Astrocyte (in vitro differentiated cells and primary cell): ENCODE measurements at regions not wholly inside any gene's neighbourhood (a gene's known extent, or its start where the extent isn't known, plus 50 kb on each side); places are given as distances from the start of the nearest gene placed in this dataset.

Experiments
- DNase-seq: peaks from one replicate; pipeline ENCODE4 v3.0.0-alpha.2; 2010; ENCODE audit warnings: low read depth
- FAIRE-seq: peaks from 2 replicates; lab custom pipeline; 2011; peaks lifted over from hg19 to GRCh38; lab: Jason Lieb, UNC
- H2AFZ ChIP-seq: 2 replicates; pipeline ENCODE4 v1.6.0; 2012; ENCODE audit warnings: low read depth, low read length, inconsistent platforms
- H3K27ac ChIP-seq: 2 replicates; pipeline ENCODE4 v1.5.1; 2011; ENCODE audit warnings: low read depth, low read length, inconsistent platforms
- H3K27me3 ChIP-seq: 2 replicates; pipeline ENCODE4 v1.6.0; 2011; ENCODE audit warnings: low read length, inconsistent platforms; ENCODE audit not compliant: insufficient read depth
- H3K36me3 ChIP-seq: 2 replicates; pipeline ENCODE4 v1.5.1; 2011; ENCODE audit warnings: low read length, inconsistent platforms; ENCODE audit not compliant: insufficient read depth
- H3K4me1 ChIP-seq: 2 replicates; pipeline ENCODE4 v1.5.1; 2011; ENCODE audit warnings: low read length, inconsistent platforms; ENCODE audit not compliant: insufficient read depth
- H3K4me2 ChIP-seq: 2 replicates; pipeline ENCODE4 v1.6.0; 2012; ENCODE audit warnings: low read length, inconsistent platforms
- H3K4me3 ChIP-seq: 2 replicates; pipeline ENCODE4 v1.5.1; 2011; ENCODE audit warnings: low read depth, mild to moderate bottlenecking, low read length, inconsistent platforms; ENCODE audit not compliant: insufficient read depth
- H3K79me2 ChIP-seq: 2 replicates; pipeline ENCODE4 v1.6.0; 2012; ENCODE audit warnings: mild to moderate bottlenecking, low read length, inconsistent platforms; ENCODE audit not compliant: insufficient read depth
- H3K9ac ChIP-seq: 2 replicates; pipeline ENCODE4 v1.6.0; 2012; ENCODE audit warnings: mild to moderate bottlenecking, low read length, inconsistent platforms
- H3K9me3 ChIP-seq: 2 replicates; pipeline ENCODE4 v1.5.1; 2012; ENCODE audit warnings: low read depth, mild to moderate bottlenecking, low read length, inconsistent platforms; ENCODE audit not compliant: insufficient read depth
- H4K20me1 ChIP-seq: 2 replicates; pipeline ENCODE4 v1.6.0; 2012; ENCODE audit warnings: low read length, inconsistent platforms; ENCODE audit not compliant: insufficient read depth
- H3K27ac Mint-ChIP-seq: one replicate; pipeline ENCODE4 v1.8.0; 2021; ENCODE audit warnings: mild to moderate bottlenecking, mixed read lengths; ENCODE audit not compliant: unreplicated experiment
- H3K27me3 Mint-ChIP-seq: one replicate; pipeline ENCODE4 v1.8.0; 2021; ENCODE audit warnings: low read depth, mixed read lengths; ENCODE audit not compliant: unreplicated experiment
- H3K36me3 Mint-ChIP-seq: one replicate; pipeline ENCODE4 v1.8.0; 2021; ENCODE audit warnings: low read depth, mixed read lengths; ENCODE audit not compliant: unreplicated experiment
- H3K4me1 Mint-ChIP-seq: one replicate; pipeline ENCODE4 v1.8.0; 2021; ENCODE audit warnings: low read depth, mixed read lengths; ENCODE audit not compliant: unreplicated experiment
- H3K4me3 Mint-ChIP-seq: one replicate; pipeline ENCODE4 v1.8.0; 2021; ENCODE audit warnings: mild to moderate bottlenecking, moderate library complexity, mixed read lengths; ENCODE audit not compliant: unreplicated experiment
- H3K9me3 Mint-ChIP-seq: one replicate; pipeline ENCODE4 v1.8.0; 2021; ENCODE audit warnings: mild to moderate bottlenecking, mixed read lengths; ENCODE audit not compliant: unreplicated experiment
- CTCF ChIP-seq: IDR thresholded peaks from 2 replicates; pipeline ENCODE4 v1.5.1; 2011; ENCODE audit warnings: low read depth, mild to moderate bottlenecking, inconsistent platforms, low read length, moderate library complexity; ENCODE audit not compliant: insufficient read depth
- EZH2 ChIP-seq: IDR thresholded peaks from 2 replicates; pipeline ENCODE4 v1.6.1; 2012; ENCODE audit warnings: mild to moderate bottlenecking, low read length, inconsistent platforms; ENCODE audit not compliant: insufficient read depth

GRCh38 chr6:16048221-16048620, 80.7 kb upstream of the MYLIP start:
- Mint-ChIP-seq H3K36me3 (no peaks in the 10 kb centered on the region), H3K9me3 (peaks cover 2% of the 10 kb centered on the region), H3K27me3 (peaks cover under 1% of the 10 kb centered on the region), H3K4me1 (peaks cover 6% of the 10 kb centered on the region), H3K27ac (no peak overlapping the region), H3K4me3 (no peak overlapping the region)
- no peaks in the 10 kb centered on the region for H3K79me2 ChIP-seq
- no peaks in the 10 kb centered on the region for H3K36me3 ChIP-seq
- no peak overlapping the region for H3K4me3 ChIP-seq
- no peak overlapping the region for H3K9ac ChIP-seq
- DNase-seq: no peak
- no peaks in the 10 kb centered on the region for H3K27me3 ChIP-seq
- H3K4me1 ChIP-seq: no peaks in the 10 kb centered on the region
- no peak overlapping the region for H3K27ac ChIP-seq
- no peaks in the 10 kb centered on the region for H4K20me1 ChIP-seq
- H3K9me3 ChIP-seq: no peaks in the 10 kb centered on the region
- no peak for TF ChIP-seq CTCF
- TF ChIP-seq EZH2: no peak
- no peak overlapping the region for H2AFZ ChIP-seq
- FAIRE-seq: no peak
- H3K4me2 ChIP-seq: no peak overlapping the region

- Mint-ChIP-seq H3K4me3 (no peak overlapping the region), H3K9me3 (peaks cover 2% of the 10 kb centered on the region), H3K36me3 (no peaks in the 10 kb centered on the region), H3K27ac (no peak overlapping the region), H3K4me1 (peaks cover 6% of the 10 kb centered on the region), H3K27me3 (no peaks in the 10 kb centered on the region)
- Histone ChIP-seq H3K4me2 (no peak overlapping the region), H3K27ac (no peak overlapping the region), H3K27me3 (no peaks in the 10 kb centered on the region), H3K36me3 (no peaks in the 10 kb centered on the region), H4K20me1 (no peaks in the 10 kb centered on the region), H3K9ac (no peak overlapping the region), H2AFZ (no peak overlapping the region), H3K9me3 (no peaks in the 10 kb centered on the region), H3K79me2 (no peaks in the 10 kb centered on the region), H3K4me1 (no peaks in the 10 kb centered on the region), H3K4me3 (no peak overlapping the region)
- FAIRE-seq (no peak), DNase-seq (no peak)
- TF ChIP-seq CTCF (no peak), EZH2 (no peak)
Observed at GRCh38 chr6:16047435-16047990, 81.4 kb upstream of the MYLIP start.

GRCh38 chr6:16045238-16045637, 83.6 kb upstream of the MYLIP start:
- H3K4me1 Mint-ChIP-seq: peaks cover 6% of the 10 kb centered on the region
- no peak for DNase-seq
- Histone ChIP-seq H3K4me2 (no peak overlapping the region), H2AFZ (no peak overlapping the region), H3K27ac (no peak overlapping the region), H4K20me1 (no peaks in the 10 kb centered on the region), H3K9me3 (no peaks in the 10 kb centered on the region), H3K4me1 (no peaks in the 10 kb centered on the region), H3K36me3 (no peaks in the 10 kb centered on the region), H3K4me3 (no peak overlapping the region), H3K9ac (no peak overlapping the region), H3K79me2 (no peaks in the 10 kb centered on the region), H3K27me3 (no peaks in the 10 kb centered on the region)
- TF ChIP-seq EZH2 (no peak), CTCF (no peak)
- H3K27ac Mint-ChIP-seq: no peak overlapping the region
- H3K36me3 Mint-ChIP-seq: no peaks in the 10 kb centered on the region
- no peaks in the 10 kb centered on the region for H3K27me3 Mint-ChIP-seq
- FAIRE-seq: no peak
- no peak overlapping the region for H3K4me3 Mint-ChIP-seq
- peaks cover 2% of the 10 kb centered on the region for H3K9me3 Mint-ChIP-seq
